Neuronal stem cell (in vitro differentiated cells): ENCODE measurements at regions not wholly inside any gene's neighbourhood (a gene's known extent, or its start where the extent isn't known, plus 50 kb on each side); places are given as distances from the start of the nearest gene placed in this dataset.

Source experiments
- DNase-seq: peaks from one replicate; pipeline ENCODE4 v3.0.0-alpha.2; 2013; ENCODE audit warnings: low spot score
- H2AFZ ChIP-seq: one replicate; pipeline ENCODE4 v1.6.1; 2013; ENCODE audit warnings: mild to moderate bottlenecking, low read length, inconsistent platforms
- H2AK5ac ChIP-seq: 2 replicates; pipeline ENCODE4 v1.6.1; 2013; ENCODE audit warnings: low read depth, mild to moderate bottlenecking, inconsistent platforms, low read length, moderate library complexity, mixed read lengths
- H2BK120ac ChIP-seq: 2 replicates; pipeline ENCODE4 v1.6.1; 2013; ENCODE audit warnings: low read depth, mild to moderate bottlenecking, inconsistent platforms, low read length, moderate library complexity, mixed read lengths
- H2BK12ac ChIP-seq: one replicate; pipeline ENCODE4 v1.6.1; 2013; ENCODE audit warnings: low read length, inconsistent platforms
- H2BK15ac ChIP-seq: 2 replicates; pipeline ENCODE4 v1.6.1; 2013; ENCODE audit warnings: mild to moderate bottlenecking, low read length, inconsistent platforms, mixed read lengths
- H2BK5ac ChIP-seq: one replicate; pipeline ENCODE4 v1.6.1; 2013; ENCODE audit warnings: inconsistent platforms, mild to moderate bottlenecking, low read length, moderate library complexity
- H3K14ac ChIP-seq: one replicate; pipeline ENCODE4 v1.6.1; 2013; ENCODE audit warnings: low read length, inconsistent platforms
- H3K18ac ChIP-seq: 2 replicates; pipeline ENCODE4 v1.6.1; 2013; ENCODE audit warnings: low read length, inconsistent platforms
- H3K23ac ChIP-seq: 2 replicates; pipeline ENCODE4 v1.6.1; 2013; ENCODE audit warnings: low read depth, mild to moderate bottlenecking, mixed read lengths, low read length, inconsistent platforms; ENCODE audit not compliant: poor library complexity
- H3K27ac ChIP-seq: replicated peaks from 3 replicates; pipeline ENCODE4 v1.5.1; 2013; ENCODE audit warnings: low read length, inconsistent platforms
- H3K27me3 ChIP-seq, 3 experiments: 2 replicates each; pipeline ENCODE4 v1.6.1; 2013; ENCODE audit warnings: low read length in 3 of 3, mild to moderate bottlenecking in 2 of 3, inconsistent platforms in 1 of 3, low read depth in 1 of 3, mixed read lengths in 1 of 3, moderate library complexity in 1 of 3; ENCODE audit not compliant: control insufficient read depth in 3 of 3, insufficient read depth in 3 of 3
- H3K36me3 ChIP-seq, 2 donors: replicated peaks in 1 of 2; 2 replicates each; pipeline ENCODE4 v1.6.1; 2013; ENCODE audit warnings: low read length in 2 of 2; ENCODE audit not compliant: control insufficient read depth in 2 of 2, insufficient read depth in 2 of 2
- H3K4ac ChIP-seq: 2 replicates; pipeline ENCODE4 v1.6.1; 2013; ENCODE audit warnings: inconsistent platforms, mild to moderate bottlenecking, low read length, moderate library complexity
- H3K4me1 ChIP-seq, 2 donors: 1 replicate in 1 of 2; 2 replicates in 1 of 2; pipeline ENCODE4 v1.6.1; 2013; ENCODE audit warnings: low read length in 2 of 2, low read depth in 1 of 2; ENCODE audit not compliant: control insufficient read depth in 2 of 2, insufficient read depth in 1 of 2
- H3K4me2 ChIP-seq: one replicate; pipeline ENCODE4 v1.6.1; 2013; ENCODE audit warnings: mild to moderate bottlenecking, low read length, inconsistent platforms; ENCODE audit not compliant: insufficient read depth, poor library complexity, severe bottlenecking
- H3K4me3 ChIP-seq, 2 donors: 2 replicates each; pipeline ENCODE4 v1.5.1; 2013; ENCODE audit warnings: low read length in 2 of 2, mild to moderate bottlenecking in 2 of 2, inconsistent platforms in 1 of 2, moderate library complexity in 1 of 2
- H3K79me1 ChIP-seq: one replicate; pipeline ENCODE4 v1.6.1; 2013; ENCODE audit warnings: low read depth, mild to moderate bottlenecking, inconsistent platforms, low read length, moderate library complexity
- H3K9ac ChIP-seq: one replicate; pipeline ENCODE4 v1.6.1; 2013; ENCODE audit warnings: mild to moderate bottlenecking, low read depth, low read length, inconsistent platforms; ENCODE audit not compliant: poor library complexity
- H3K9me3 ChIP-seq, 2 donors: replicated peaks in 1 of 2; 2 replicates each; pipeline versions ENCODE3 to v1.6.1; 2013; ENCODE audit warnings: low read length in 2 of 2, mild to moderate bottlenecking in 2 of 2, inconsistent platforms in 1 of 2, low read depth in 1 of 2, mixed read lengths in 1 of 2, moderate library complexity in 1 of 2; ENCODE audit not compliant: control insufficient read depth in 2 of 2, insufficient read depth in 1 of 2
- H4K8ac ChIP-seq: one replicate; pipeline ENCODE4 v1.6.1; 2013; ENCODE audit warnings: low read depth, mild to moderate bottlenecking, inconsistent platforms, low read length, moderate library complexity
- H4K91ac ChIP-seq: one replicate; pipeline ENCODE4 v1.6.1; 2013; ENCODE audit warnings: low read length, low read depth, mild to moderate bottlenecking, inconsistent platforms; ENCODE audit not compliant: poor library complexity
- whole genome bisulfite sequencing, 2 donors: extraction: QIAGEN DNeasy Blood & Tissue Kit; methylation state at CpG; one replicate each; pipeline ENCODE4 v1.1.7; 2013; ENCODE audit warnings: missing lambda C conversion rate in 2 of 2, mixed read lengths in 1 of 2; ENCODE audit not compliant: insufficient read length in 2 of 2, insufficient replicate concordance in 1 of 2; ENCODE audit errors: extremely low coverage in 2 of 2; 5-methylcytosine and 5-hydroxymethylcytosine counted together

- Histone ChIP-seq H4K8ac (no peak overlapping the region), H3K18ac (no peak overlapping the region), H3K36me3 (no peaks in the 10 kb centered on the region)
Observed at GRCh38 chr14:22414876-22415604, 174.0 kb downstream of the DAD1 start.

DNA sequence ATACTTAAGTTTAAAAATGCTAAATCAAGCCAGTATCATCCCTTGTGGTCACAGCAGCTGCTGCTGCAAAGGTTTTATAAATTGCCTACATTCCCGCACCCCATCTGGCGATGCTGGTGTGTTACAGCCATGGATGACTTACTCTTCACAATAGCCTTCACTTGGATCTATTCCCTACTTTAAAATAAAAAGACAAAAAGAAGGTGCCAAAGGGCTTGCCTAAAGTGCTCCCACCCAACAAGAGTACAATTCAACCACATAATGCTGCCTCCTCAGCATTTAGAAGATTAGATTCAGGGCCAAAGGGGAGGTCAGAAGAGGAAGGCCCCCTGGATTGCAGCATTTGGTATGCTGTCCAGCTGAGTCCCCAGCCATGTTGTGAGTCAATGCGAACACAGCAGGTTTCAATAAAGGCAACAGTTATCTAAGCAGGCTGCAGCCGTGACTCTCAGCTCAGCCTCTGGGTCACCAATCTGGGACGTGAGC lies 176.1 kb downstream of the DAD1 start:
- no CpG with 5 or more reads among the region's 5 CpGs for WGBS, 2 donors
- Histone ChIP-seq H3K9ac (no peak overlapping the region), H3K9me3 (no peaks in the 10 kb centered on the region), H4K91ac (no peak overlapping the region), H2BK120ac (no peak overlapping the region), H2BK15ac (no peak overlapping the region), H4K8ac (no peak overlapping the region), H3K4me3 (no peak overlapping the region), H3K4me1 (peaks cover 21 to 26% of the 10 kb centered on the region in 2 donors), H3K36me3 (no peaks in the 10 kb centered on the region), H2BK5ac (no peak overlapping the region), H2AFZ (no peak overlapping the region), H3K27ac (no peak overlapping the region), H3K23ac (no peak overlapping the region), H3K4me2 (no peak overlapping the region), H3K79me1 (no peaks in the 10 kb centered on the region), H2AK5ac (no peak overlapping the region), H3K4ac (no peak overlapping the region), H3K18ac (no peak overlapping the region), H3K14ac (no peak overlapping the region), H2BK12ac (no peak overlapping the region), H3K27me3 (peaks cover 0 to 70% (median 0%) of the 10 kb centered on the region in 3 experiments)
- DNase-seq, result peak; percentile 54

More at GRCh38 chr14:22414876-22415604, 174.0 kb downstream of the DAD1 start:
- Histone ChIP-seq H3K4me3 (no peak overlapping the region), H4K91ac (no peak overlapping the region), H3K27ac (no peak overlapping the region), H3K27me3 (peaks cover 0 to 72% (median 0%) of the 10 kb centered on the region in 3 experiments), H3K4me2 (no peak overlapping the region), H3K79me1 (no peaks in the 10 kb centered on the region), H2BK5ac (no peak overlapping the region), H2BK12ac (no peak overlapping the region), H3K23ac (no peak overlapping the region), H3K9me3 (peaks cover 0 to under 1% of the 10 kb centered on the region in 2 donors), H3K4ac (no peak overlapping the region), H3K9ac (no peak overlapping the region), H2BK15ac (no peak overlapping the region), H3K4me1 (peaks cover 21 to 26% of the 10 kb centered on the region in 2 donors), H2BK120ac (no peak overlapping the region), H2AFZ (no peak overlapping the region), H3K14ac (no peak overlapping the region), H2AK5ac (no peak overlapping the region)
- no CpG with 5 or more reads among the region's 4 CpGs for WGBS, 2 donors
- DNase-seq, result no peak

- DNase-seq, result no peak
- Histone ChIP-seq H3K4me2 (no peak overlapping the region), H2BK12ac (no peak overlapping the region), H3K36me3 (no peaks in the 10 kb centered on the region), H4K8ac (no peak overlapping the region), H3K14ac (no peak overlapping the region), H3K79me1 (no peaks in the 10 kb centered on the region), H2BK120ac (no peak overlapping the region), H3K4me1 (peaks cover 21 to 22% of the 10 kb centered on the region in 2 donors), H2BK15ac (no peak overlapping the region), H2BK5ac (no peak overlapping the region), H3K9me3 (no peaks in the 10 kb centered on the region), H2AK5ac (no peak overlapping the region), H3K4ac (no peak overlapping the region), H3K18ac (no peak overlapping the region), H3K27ac (no peak overlapping the region), H3K9ac (no peak overlapping the region), H3K27me3 (peaks cover 0 to 65% (median 0%) of the 10 kb centered on the region in 3 experiments), H3K4me3 (no peak overlapping the region), H4K91ac (no peak overlapping the region), H2AFZ (no peak overlapping the region), H3K23ac (no peak overlapping the region)
- no CpG with 5 or more reads among the region's 5 CpGs for WGBS, 2 donors
Observed at GRCh38 chr14:22411398-22412055, 177.5 kb downstream of the DAD1 start.

- H3K4me3 ChIP-seq, result no peak overlapping the region
- no peak overlapping the region for H3K18ac ChIP-seq
- no peak overlapping the region for H3K4me2 ChIP-seq
- H3K23ac ChIP-seq, result no peak overlapping the region
- H2BK12ac ChIP-seq, result no peak overlapping the region
- H3K4ac ChIP-seq, result no peak overlapping the region
- no peak for DNase-seq
- no peak overlapping the region for H2BK5ac ChIP-seq
- H2BK15ac ChIP-seq, result no peak overlapping the region
- no peak overlapping the region for H3K27ac ChIP-seq
- no peak overlapping the region for H4K8ac ChIP-seq
- no peak overlapping the region for H2AK5ac ChIP-seq
- H3K36me3 ChIP-seq, result no peaks in the 10 kb centered on the region
- H3K27me3 ChIP-seq, result peaks cover 0 to 55% (median 0%) of the 10 kb centered on the region in 3 experiments
- no peak overlapping the region for H2AFZ ChIP-seq
- H3K4me1 ChIP-seq, result peaks cover 18 to 21% of the 10 kb centered on the region in 2 donors
- H3K79me1 ChIP-seq, result no peaks in the 10 kb centered on the region
- H4K91ac ChIP-seq, result no peak overlapping the region
- no peak overlapping the region for H3K9ac ChIP-seq
- no peaks in the 10 kb centered on the region for H3K9me3 ChIP-seq
- no peak overlapping the region for H3K14ac ChIP-seq
- H2BK120ac ChIP-seq, result no peak overlapping the region
Observed at GRCh38 chr14:22410497-22410896, 178.5 kb downstream of the DAD1 start.
